ENCODE measurements at regions not wholly inside any gene's neighbourhood (a gene's known extent, or its start where the extent isn't known, plus 50 kb on each side); places are given as distances from the start of the nearest gene placed in this dataset.

DNA sequence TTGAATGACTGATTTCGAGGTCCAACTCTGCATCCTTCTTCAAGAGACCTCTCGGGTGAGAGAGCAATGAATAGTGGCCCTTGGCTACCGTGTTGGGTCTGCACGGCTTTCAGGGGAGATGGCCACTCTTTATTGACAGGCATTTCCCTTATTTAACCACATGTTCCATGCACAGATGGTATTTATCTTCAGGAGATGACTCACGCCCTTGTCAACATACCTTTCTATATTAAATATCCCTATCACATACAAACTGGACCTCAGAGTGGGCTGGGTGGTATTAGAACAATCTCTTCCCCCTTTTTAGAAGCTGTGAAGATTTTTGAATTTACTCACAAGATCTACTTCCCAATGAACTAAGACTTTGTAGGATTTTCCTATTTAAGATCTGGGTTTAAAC lies 109.6 kb upstream of the CDC42EP3 start:
- H3K36me3 Mint-ChIP-seq (ENCODE audit: unreplicated experiment) = no peaks in the 10 kb centered on the region
- H3K4me1 Mint-ChIP-seq (ENCODE audit: unreplicated experiment) = peaks cover 66% of the 10 kb centered on the region
- no peaks in the 10 kb centered on the region for H3K27me3 Mint-ChIP-seq (ENCODE audit: unreplicated experiment)
- DNase-seq (ENCODE audit: extremely low spot score, unreplicated experiment) = no peak
- no peak overlapping the region for H3K4me3 Mint-ChIP-seq (ENCODE audit: unreplicated experiment)
- peak overlapping the region; percentile 11 for H3K27ac Mint-ChIP-seq (ENCODE audit: unreplicated experiment)
- TF ChIP-seq, protein P1, sequence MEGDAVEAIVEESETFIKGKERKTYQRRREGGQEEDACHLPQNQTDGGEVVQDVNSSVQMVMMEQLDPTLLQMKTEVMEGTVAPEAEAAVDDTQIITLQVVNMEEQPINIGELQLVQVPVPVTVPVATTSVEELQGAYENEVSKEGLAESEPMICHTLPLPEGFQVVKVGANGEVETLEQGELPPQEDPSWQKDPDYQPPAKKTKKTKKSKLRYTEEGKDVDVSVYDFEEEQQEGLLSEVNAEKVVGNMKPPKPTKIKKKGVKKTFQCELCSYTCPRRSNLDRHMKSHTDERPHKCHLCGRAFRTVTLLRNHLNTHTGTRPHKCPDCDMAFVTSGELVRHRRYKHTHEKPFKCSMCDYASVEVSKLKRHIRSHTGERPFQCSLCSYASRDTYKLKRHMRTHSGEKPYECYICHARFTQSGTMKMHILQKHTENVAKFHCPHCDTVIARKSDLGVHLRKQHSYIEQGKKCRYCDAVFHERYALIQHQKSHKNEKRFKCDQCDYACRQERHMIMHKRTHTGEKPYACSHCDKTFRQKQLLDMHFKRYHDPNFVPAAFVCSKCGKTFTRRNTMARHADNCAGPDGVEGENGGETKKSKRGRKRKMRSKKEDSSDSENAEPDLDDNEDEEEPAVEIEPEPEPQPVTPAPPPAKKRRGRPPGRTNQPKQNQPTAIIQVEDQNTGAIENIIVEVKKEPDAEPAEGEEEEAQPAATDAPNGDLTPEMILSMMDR (IDR thresholded peaks at IDR 0.05) = no peak
- no peaks in the 10 kb centered on the region for H3K9me3 Mint-ChIP-seq (ENCODE audit: unreplicated experiment)

DNA sequence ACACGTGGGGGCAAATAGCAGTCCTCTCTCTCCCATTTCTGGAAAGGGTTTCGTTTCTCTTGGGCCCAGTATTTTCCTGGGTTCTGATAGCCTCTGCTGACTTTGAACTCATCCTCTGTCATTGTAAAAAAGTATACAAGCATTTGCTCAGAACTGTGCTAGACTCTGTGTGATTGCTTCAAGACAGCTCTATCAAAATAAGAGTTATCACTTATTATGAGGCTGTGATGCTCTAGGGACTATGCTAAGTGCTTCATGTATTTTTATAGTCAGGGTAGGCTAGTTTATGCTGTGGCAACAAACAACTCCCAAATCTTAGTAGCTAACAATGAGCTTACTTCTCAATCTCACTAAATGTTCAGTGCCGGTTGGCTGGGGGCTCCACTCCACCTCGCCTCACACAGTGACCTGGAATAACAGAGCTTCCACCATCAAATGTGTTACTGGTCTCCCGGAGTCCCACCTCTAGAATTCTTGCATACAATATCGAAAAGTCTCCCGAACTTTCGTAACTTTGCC lies 110.8 kb upstream of the CDC42EP3 start:
- Mint-ChIP-seq H3K9me3 (ENCODE audit: unreplicated experiment) (no peaks in the 10 kb centered on the region), H3K4me1 (ENCODE audit: unreplicated experiment) (peaks cover 54% of the 10 kb centered on the region), H3K27ac (ENCODE audit: unreplicated experiment) (no peak overlapping the region), H3K4me3 (ENCODE audit: unreplicated experiment) (no peak overlapping the region), H3K36me3 (ENCODE audit: unreplicated experiment) (no peaks in the 10 kb centered on the region), H3K27me3 (ENCODE audit: unreplicated experiment) (no peaks in the 10 kb centered on the region)
- no peak for DNase-seq (ENCODE audit: extremely low spot score, unreplicated experiment)
- TF ChIP-seq, protein P1 (IDR thresholded peaks at IDR 0.05) = no peak

DNA sequence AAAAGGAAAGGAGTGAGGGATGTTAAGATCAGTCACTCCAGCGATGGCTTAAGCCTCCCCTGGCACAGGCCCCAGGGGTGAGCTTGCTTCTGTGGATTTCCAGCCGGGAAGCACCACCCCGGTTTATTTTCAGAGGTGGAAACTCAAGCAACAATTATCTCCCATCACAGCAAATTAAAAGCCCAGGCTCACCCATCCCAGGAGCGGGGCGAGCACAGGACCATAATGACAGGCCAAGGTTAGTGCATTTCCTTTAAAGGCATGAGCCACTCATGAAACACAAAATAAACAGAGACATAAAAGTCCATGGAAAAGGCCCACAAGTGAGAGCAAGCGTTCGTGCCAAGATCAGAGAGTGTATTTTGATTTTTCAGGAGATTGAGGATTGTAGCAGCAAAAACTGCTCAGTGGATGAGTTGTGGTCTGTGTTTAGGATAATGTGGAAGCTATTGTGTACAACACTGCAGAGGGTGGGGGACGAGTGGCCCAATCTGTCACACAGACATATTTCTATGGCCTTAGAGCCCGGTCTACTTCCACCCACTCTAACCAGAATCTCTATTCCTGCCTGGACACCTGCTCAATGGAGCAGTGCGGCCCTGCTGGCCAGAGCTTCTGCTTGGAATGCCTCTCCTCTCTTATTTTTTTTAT lies 111.4 kb upstream of the CDC42EP3 start:
- Mint-ChIP-seq H3K27me3 (ENCODE audit: unreplicated experiment) (no peaks in the 10 kb centered on the region), H3K27ac (ENCODE audit: unreplicated experiment) (peak overlapping the region; percentile 76), H3K4me3 (ENCODE audit: unreplicated experiment) (no peak overlapping the region), H3K9me3 (ENCODE audit: unreplicated experiment) (no peaks in the 10 kb centered on the region), H3K36me3 (ENCODE audit: unreplicated experiment) (no peaks in the 10 kb centered on the region), H3K4me1 (ENCODE audit: unreplicated experiment) (peaks cover 52% of the 10 kb centered on the region)
- TF ChIP-seq, protein P1 (IDR thresholded peaks at IDR 0.05) = no peak
- DNase-seq (ENCODE audit: extremely low spot score, unreplicated experiment) = no peak

DNA sequence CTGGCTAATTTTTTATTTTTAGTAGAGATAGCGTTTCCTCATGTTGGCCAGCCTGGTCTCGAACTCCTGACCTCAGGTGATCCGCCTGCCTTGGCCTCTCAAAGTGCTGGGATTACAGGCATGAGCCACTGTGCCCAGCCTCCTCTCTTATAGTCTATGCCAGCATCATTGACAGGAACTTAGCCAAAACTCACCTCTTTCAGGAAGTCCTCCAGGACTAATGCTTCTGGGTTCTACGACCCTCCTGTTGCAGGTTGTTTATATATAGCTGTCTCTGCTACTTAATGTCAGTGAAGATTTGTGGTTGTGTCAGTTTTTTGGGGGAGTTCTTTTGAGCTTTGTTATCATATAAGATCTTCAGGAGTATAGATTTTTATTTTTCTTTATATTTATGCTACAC lies 112.1 kb upstream of the CDC42EP3 start:
- Mint-ChIP-seq H3K4me1 (ENCODE audit: unreplicated experiment) (peaks cover 46% of the 10 kb centered on the region), H3K36me3 (ENCODE audit: unreplicated experiment) (peaks cover under 1% of the 10 kb centered on the region), H3K27ac (ENCODE audit: unreplicated experiment) (no peak overlapping the region), H3K4me3 (ENCODE audit: unreplicated experiment) (no peak overlapping the region), H3K27me3 (ENCODE audit: unreplicated experiment) (no peaks in the 10 kb centered on the region), H3K9me3 (ENCODE audit: unreplicated experiment) (peaks cover 6% of the 10 kb centered on the region)
- no peak for DNase-seq (ENCODE audit: extremely low spot score, unreplicated experiment)
- TF ChIP-seq, protein P1 (IDR thresholded peaks at IDR 0.05) = no peak

DNA sequence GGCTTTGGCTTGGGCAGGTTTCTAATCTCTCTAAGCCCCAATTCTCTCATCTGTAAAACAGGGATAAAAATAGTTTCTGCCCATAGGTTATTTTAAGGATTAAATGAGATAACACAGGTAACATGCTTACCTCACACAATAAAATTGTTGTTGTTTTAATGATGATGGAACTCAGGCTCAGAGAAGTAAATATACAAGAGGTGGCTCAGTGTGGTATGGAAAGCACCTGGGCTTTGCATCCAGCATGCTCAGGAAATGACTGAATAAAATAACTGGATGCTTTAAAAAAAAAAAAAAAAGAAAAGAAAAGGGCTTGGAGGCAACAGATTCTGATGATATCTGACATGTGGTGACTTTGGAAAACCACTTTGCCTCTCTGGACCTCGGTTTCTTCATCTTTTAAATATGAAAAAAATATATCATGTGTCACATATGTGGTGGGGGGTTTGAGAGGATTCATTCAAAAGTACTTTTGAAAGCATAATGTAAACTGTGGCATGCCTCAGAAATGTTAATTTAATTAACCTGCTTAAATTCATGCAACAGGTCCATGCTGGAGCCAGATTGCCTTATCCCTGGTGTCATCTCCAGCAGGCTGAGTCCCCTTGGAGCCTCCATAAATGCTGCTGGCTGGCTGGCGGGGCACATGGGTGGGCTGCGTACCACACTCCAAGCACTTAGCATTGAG lies 112.8 kb upstream of the CDC42EP3 start:
- no peaks in the 10 kb centered on the region for H3K27me3 Mint-ChIP-seq (ENCODE audit: unreplicated experiment)

More for the DNA sequence above, 112.8 kb upstream of the CDC42EP3 start:
- H3K4me1 Mint-ChIP-seq (ENCODE audit: unreplicated experiment) = peaks cover 39% of the 10 kb centered on the region
- TF ChIP-seq, protein P1 (IDR thresholded peaks at IDR 0.05) = no peak
- no peak overlapping the region for H3K27ac Mint-ChIP-seq (ENCODE audit: unreplicated experiment)
- H3K4me3 Mint-ChIP-seq (ENCODE audit: unreplicated experiment) = no peak overlapping the region
- DNase-seq (ENCODE audit: extremely low spot score, unreplicated experiment) = no peak
- H3K36me3 Mint-ChIP-seq (ENCODE audit: unreplicated experiment) = peaks cover 4% of the 10 kb centered on the region
- peaks cover 13% of the 10 kb centered on the region for H3K9me3 Mint-ChIP-seq (ENCODE audit: unreplicated experiment)
